Prostate gland (tissue), 2 donors: ENCODE measurements at regions not wholly inside any gene's neighbourhood (a gene's known extent, or its start where the extent isn't known, plus 50 kb on each side); places are given as distances from the start of the nearest gene placed in this dataset.

Experiments used
- DNase-seq: peaks from one replicate; pipeline ENCODE4 v3.0.0-alpha.2; 2019; ENCODE audit warnings: low spot score
- H3K27ac ChIP-seq, 2 donors: fragments of 200-600 bp; sonication (generic); 2 replicates each; pipeline ENCODE4 v1.5.1; 2017 to 2019
- H3K27me3 ChIP-seq: fragments of 200-600 bp; sonication (generic); replicated peaks from 2 replicates; pipeline ENCODE4 v1.5.1; 2019; ENCODE audit not compliant: insufficient read depth
- H3K36me3 ChIP-seq, 2 donors: fragments of 200-600 bp; sonication (generic); 1 replicate in 1 of 2; 2 replicates in 1 of 2; pipeline versions ENCODE4 v1.5.1 to v1.8.1; 2017 to 2019
- H3K4me1 ChIP-seq: fragments of 200-600 bp; sonication (generic); replicated peaks from 2 replicates; pipeline ENCODE4 v1.5.1; 2019
- H3K4me3 ChIP-seq, 2 donors: fragments of 200-600 bp; sonication (generic); 2 replicates each; pipeline ENCODE4 v1.5.1; 2017 to 2019
- H3K9me3 ChIP-seq: fragments of 200-600 bp; sonication (generic); 2 replicates; pipeline ENCODE4 v1.5.1; 2017
- CTCF ChIP-seq, 4 experiments: fragments of 200-600 bp in 2 of 4; fragments of 450-650 bp in 2 of 4; sonication (generic) in 2 of 4; IDR thresholded peaks; 1 replicate in 3 of 4; 2 replicates in 1 of 4; pipeline ENCODE4 v1.5.1; 2016 to 2019; ENCODE audit warnings: antibody characterized with exemption in 4 of 4, mild to moderate bottlenecking in 2 of 4, moderate library complexity in 2 of 4
- POLR2A ChIP-seq: fragments of 450-650 bp; IDR thresholded peaks from one replicate; pipeline ENCODE4 v1.6.1; 2016; ENCODE audit warnings: antibody characterized with exemption, mild to moderate bottlenecking
- POLR2AphosphoS5 ChIP-seq: sonication (generic); formaldehyde crosslinking; IDR thresholded peaks from one replicate; pipeline ENCODE4 v1.6.1; 2017; ENCODE audit warnings: antibody characterized with exemption
- WGBS: methylation state at CpG from one replicate; pipeline ENCODE4 v1.1.5; 2018; 5-methylcytosine and 5-hydroxymethylcytosine counted together
- intact Hi-C: fragments of 100-400 bp; cut with DNase I; formaldehyde crosslinking; loops from one replicate; pipeline ENCODE4 v1.14.2; 2022

- TF ChIP-seq POLR2AphosphoS5 (no peak), CTCF (IDR thresholded peaks at IDR 0.05) (no peak), POLR2A (no peak)
- Histone ChIP-seq H3K4me3 (no peak overlapping the region), H3K27me3 (no peaks in the 10 kb centered on the region), H3K4me1 (no peaks in the 10 kb centered on the region), H3K9me3 (no peaks in the 10 kb centered on the region), H3K27ac (no peak overlapping the region), H3K36me3 (no peaks in the 10 kb centered on the region)
- intact Hi-C loops, result no loop called here
- WGBS, result 86% methylated on average over 3 of the region's 3 CpGs
- no peak for DNase-seq
Observed at GRCh38 chr13:47610687-47611086, 390.4 kb downstream of the SUCLA2 start.

DNA sequence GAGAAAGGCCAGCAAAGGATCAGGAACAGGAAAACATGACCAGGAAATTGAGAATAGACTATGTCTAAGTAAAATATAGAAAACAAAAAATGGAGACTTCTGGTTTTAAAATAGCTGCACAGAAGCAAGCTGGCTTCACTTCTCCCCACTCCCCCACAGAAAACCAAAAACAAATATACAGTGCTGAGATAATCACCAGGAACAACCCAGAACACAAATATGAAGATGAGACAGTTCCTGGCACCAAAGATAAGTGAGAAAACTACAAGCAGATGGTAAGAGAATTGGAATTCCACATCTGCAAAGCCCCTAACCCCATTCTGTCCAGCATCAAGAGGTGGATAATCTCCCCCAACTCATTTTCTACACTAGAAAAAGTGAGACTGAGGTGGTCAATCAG lies 397.7 kb downstream of the SUCLA2 start:
- Histone ChIP-seq H3K27me3 (no peaks in the 10 kb centered on the region), H3K36me3 (no peaks in the 10 kb centered on the region), H3K4me3 (no peak overlapping the region), H3K4me1 (no peaks in the 10 kb centered on the region), H3K27ac (no peak overlapping the region), H3K9me3 (no peaks in the 10 kb centered on the region)
- intact Hi-C loops, result no loop called here
- TF ChIP-seq CTCF (IDR thresholded peaks at IDR 0.05), result no peak
- TF ChIP-seq POLR2AphosphoS5, result no peak
- TF ChIP-seq POLR2A, result no peak
- DNase-seq, result no peak

GRCh38 chr13:47598340-47598911 lies 402.6 kb downstream of the SUCLA2 start:
- Histone ChIP-seq H3K27me3 (no peaks in the 10 kb centered on the region), H3K27ac (no peak overlapping the region), H3K9me3 (no peaks in the 10 kb centered on the region), H3K4me3 (no peak overlapping the region), H3K36me3 (no peaks in the 10 kb centered on the region), H3K4me1 (no peaks in the 10 kb centered on the region)
- DNase-seq, result no peak
- intact Hi-C loops, result no loop called here
- TF ChIP-seq POLR2A, result no peak
- TF ChIP-seq POLR2AphosphoS5, result no peak
- no peak for TF ChIP-seq CTCF (IDR thresholded peaks at IDR 0.05)
- 58% methylated on average over 2 of the region's 2 CpGs for WGBS

DNA sequence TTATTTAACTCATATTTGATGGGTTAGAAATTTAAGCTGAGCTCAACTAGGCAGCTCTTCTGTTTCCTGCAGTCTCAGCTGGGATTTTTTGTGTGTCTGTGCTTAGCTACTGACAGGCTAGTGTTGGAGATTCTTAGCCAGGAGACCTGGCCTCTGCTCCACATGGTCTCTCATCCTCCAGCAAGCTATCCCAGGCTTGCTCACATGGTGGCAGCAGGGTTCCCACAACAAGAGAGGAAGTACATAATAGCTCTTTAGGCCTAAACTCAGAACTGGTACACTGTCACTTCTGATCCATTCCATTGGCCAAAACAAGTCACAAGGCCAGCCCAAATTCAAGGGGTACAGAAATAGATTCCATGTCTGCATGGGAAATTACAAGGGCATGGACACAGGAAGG lies 406.2 kb downstream of the SUCLA2 start:
- Histone ChIP-seq H3K4me1 (no peaks in the 10 kb centered on the region), H3K36me3 (no peaks in the 10 kb centered on the region), H3K9me3 (no peaks in the 10 kb centered on the region), H3K27ac (no peak overlapping the region), H3K4me3 (no peak overlapping the region), H3K27me3 (no peaks in the 10 kb centered on the region)
- intact Hi-C loops, result no loop called here
- no peak for DNase-seq
- TF ChIP-seq POLR2AphosphoS5 (no peak), POLR2A (no peak), CTCF (IDR thresholded peaks at IDR 0.05) (no peak)

DNA sequence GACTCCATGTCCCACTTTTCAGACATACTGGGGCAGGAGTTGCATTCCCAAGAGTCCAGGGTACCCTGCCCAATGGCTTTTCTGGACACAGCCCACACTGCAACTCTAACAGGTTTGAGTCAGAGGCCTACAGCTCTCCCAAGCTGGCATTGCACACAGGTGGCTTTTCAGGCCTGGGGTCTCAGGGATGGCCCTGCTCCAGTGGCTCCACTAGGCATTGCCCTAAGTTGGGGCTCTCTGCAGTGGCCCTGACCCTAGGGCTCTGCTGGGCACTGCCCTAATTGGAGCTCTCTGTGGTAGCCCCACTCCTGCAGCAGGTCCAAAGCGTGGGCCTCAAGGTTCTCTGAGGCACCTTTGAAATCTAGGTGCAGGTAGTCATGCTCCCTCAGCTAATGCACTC lies 408.8 kb downstream of the SUCLA2 start:
- Histone ChIP-seq H3K36me3 (no peaks in the 10 kb centered on the region), H3K27ac (no peak overlapping the region), H3K4me1 (no peaks in the 10 kb centered on the region), H3K9me3 (no peaks in the 10 kb centered on the region), H3K27me3 (no peaks in the 10 kb centered on the region), H3K4me3 (no peak overlapping the region)
- no peak for DNase-seq
- TF ChIP-seq CTCF (IDR thresholded peaks at IDR 0.05) (no peak), POLR2AphosphoS5 (no peak), POLR2A (no peak)
- 91% methylated on average over 1 of the region's 1 CpG for WGBS
- intact Hi-C loops, result no loop called here
